Left lung (tissue), 4 donors: ENCODE measurements at regions not wholly inside any gene's neighbourhood (a gene's known extent, or its start where the extent isn't known, plus 50 kb on each side); places are given as distances from the start of the nearest gene placed in this dataset.

Experiments
- ATAC-seq: fragments of 200-7000 bp; cut with Tn5 transposase; one replicate; pipeline ENCODE4 v1.9.1; 2020; ENCODE audit warnings: moderate library complexity
- DNase-seq, 4 donors: peaks; one replicate each; pipeline ENCODE4 v3.0.0-alpha.2; 2013 to 2020
- H3K27ac ChIP-seq, 2 donors: fragments of 200-600 bp; sonication (generic) in 1 of 2; one replicate each; pipeline versions ENCODE4 v1.5.0 to v1.8.0; 2020 to 2021
- H3K27me3 ChIP-seq, 2 donors: fragments of 200-600 bp; sonication (generic) in 1 of 2; one replicate each; pipeline versions ENCODE4 v1.5.0 to v1.8.0; 2020 to 2021
- H3K36me3 ChIP-seq, 2 donors: fragments of 200-600 bp; sonication (generic) in 1 of 2; one replicate each; pipeline versions ENCODE4 v1.5.0 to v1.8.0; 2020 to 2021
- H3K4me1 ChIP-seq, 2 donors: fragments of 200-600 bp; one replicate each; pipeline ENCODE4 v1.8.0; 2021
- H3K4me3 ChIP-seq, 2 donors: fragments of 200-600 bp; sonication (generic) in 1 of 2; one replicate each; pipeline versions ENCODE4 v1.5.0 to v1.8.0; 2020 to 2021; ENCODE audit warnings: mild to moderate bottlenecking in 1 of 2
- H3K9me3 ChIP-seq, 2 donors: fragments of 200-600 bp; sonication (generic) in 1 of 2; one replicate each; pipeline versions ENCODE4 v1.5.0 to v1.8.0; 2020 to 2021
- intact Hi-C, 2 donors: fragments of 100-400 bp; cut with DNase I; formaldehyde crosslinking; loops; one replicate each; pipeline versions ENCODE4 v1.11.2 to v1.14.2; 2022
- TF ChIP-seq, protein P1 (sequence below), 2 donors: fragments of 200-600 bp; sonication (generic) in 1 of 2; IDR thresholded peaks; one replicate each; pipeline versions ENCODE4 v1.5.0 to v1.8.0; 2021; ENCODE audit warnings: antibody characterized with exemption in 2 of 2
- donor health status: DM: no; HTN: yes; CAD: no.
- donor health status: DM: no; HTN: no; CAD: no.

DNA sequence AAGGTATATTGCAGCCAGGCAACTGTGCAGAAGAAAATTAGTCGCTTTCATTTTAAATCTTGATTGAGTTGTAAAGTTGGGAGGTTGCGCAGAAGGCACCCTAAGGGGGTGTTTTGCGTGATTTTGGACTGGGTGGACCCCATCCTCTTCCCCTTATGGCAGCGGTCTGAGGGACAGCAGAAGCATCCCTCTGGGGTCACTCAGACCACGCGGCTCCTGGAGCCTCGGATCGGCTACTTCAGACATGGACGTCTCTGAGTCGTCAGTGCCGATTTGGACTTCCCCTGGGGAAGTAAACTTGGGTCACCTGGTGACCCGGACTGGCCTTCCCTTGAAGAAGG lies 639.0 kb upstream of the DPP6 start:
- Histone ChIP-seq H3K4me3 (no peak overlapping the region), H3K27ac (no peak overlapping the region), H3K4me1 (no peaks in the 10 kb centered on the region), H3K27me3 (no peaks in the 10 kb centered on the region), H3K9me3 (peaks cover 0 to 33% of the 10 kb centered on the region in 2 donors), H3K36me3 (no peaks in the 10 kb centered on the region)
- TF ChIP-seq, protein P1, sequence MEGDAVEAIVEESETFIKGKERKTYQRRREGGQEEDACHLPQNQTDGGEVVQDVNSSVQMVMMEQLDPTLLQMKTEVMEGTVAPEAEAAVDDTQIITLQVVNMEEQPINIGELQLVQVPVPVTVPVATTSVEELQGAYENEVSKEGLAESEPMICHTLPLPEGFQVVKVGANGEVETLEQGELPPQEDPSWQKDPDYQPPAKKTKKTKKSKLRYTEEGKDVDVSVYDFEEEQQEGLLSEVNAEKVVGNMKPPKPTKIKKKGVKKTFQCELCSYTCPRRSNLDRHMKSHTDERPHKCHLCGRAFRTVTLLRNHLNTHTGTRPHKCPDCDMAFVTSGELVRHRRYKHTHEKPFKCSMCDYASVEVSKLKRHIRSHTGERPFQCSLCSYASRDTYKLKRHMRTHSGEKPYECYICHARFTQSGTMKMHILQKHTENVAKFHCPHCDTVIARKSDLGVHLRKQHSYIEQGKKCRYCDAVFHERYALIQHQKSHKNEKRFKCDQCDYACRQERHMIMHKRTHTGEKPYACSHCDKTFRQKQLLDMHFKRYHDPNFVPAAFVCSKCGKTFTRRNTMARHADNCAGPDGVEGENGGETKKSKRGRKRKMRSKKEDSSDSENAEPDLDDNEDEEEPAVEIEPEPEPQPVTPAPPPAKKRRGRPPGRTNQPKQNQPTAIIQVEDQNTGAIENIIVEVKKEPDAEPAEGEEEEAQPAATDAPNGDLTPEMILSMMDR (IDR thresholded peaks at IDR 0.05), result no peak
- intact Hi-C loops, result no loop called here
- ATAC-seq (no peak), DNase-seq (peak in 1 of 4 donors; percentile 41)

- intact Hi-C loops, result no loop called here
- peak in 1 of 4 donors; percentile 39 for DNase-seq
- ATAC-seq, result no peak
- no peaks in the 10 kb centered on the region for H3K4me1 ChIP-seq
- no peak overlapping the region for H3K27ac ChIP-seq
- H3K27me3 ChIP-seq, result no peaks in the 10 kb centered on the region
- no peaks in the 10 kb centered on the region for H3K36me3 ChIP-seq
- peaks cover 0 to 32% of the 10 kb centered on the region in 2 donors for H3K9me3 ChIP-seq
- TF ChIP-seq, protein P1 (IDR thresholded peaks at IDR 0.05), result no peak
- no peak overlapping the region for H3K4me3 ChIP-seq
These were observed 638.5 kb upstream of the DPP6 start for GRCh38 chr7:153413540-153414287.

DNA sequence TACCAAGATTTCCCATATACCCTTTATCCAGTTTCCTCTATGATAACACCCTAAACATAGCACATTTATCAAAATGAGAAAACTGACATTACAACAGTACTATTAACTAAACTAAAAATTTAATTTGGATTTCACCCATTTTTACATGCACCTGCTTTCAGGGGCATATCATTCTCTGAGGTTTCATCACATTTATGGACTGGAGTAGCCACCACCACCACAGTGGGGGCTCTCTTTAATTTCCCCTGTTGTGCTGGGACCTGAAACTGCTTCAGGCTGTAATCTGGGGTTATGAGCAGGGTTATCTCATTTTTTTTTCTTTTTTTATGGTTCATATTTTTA lies 637.9 kb upstream of the DPP6 start:
- H3K4me1 ChIP-seq, result no peaks in the 10 kb centered on the region
- H3K27me3 ChIP-seq, result no peaks in the 10 kb centered on the region
- H3K27ac ChIP-seq, result no peak overlapping the region
- H3K36me3 ChIP-seq, result no peaks in the 10 kb centered on the region
- TF ChIP-seq, protein P1 (IDR thresholded peaks at IDR 0.05), result no peak
- peaks cover 0 to 30% of the 10 kb centered on the region in 2 donors for H3K9me3 ChIP-seq
- H3K4me3 ChIP-seq, result no peak overlapping the region
- intact Hi-C loops, result no loop called here
- ATAC-seq (no peak), DNase-seq (no peak)

DNA sequence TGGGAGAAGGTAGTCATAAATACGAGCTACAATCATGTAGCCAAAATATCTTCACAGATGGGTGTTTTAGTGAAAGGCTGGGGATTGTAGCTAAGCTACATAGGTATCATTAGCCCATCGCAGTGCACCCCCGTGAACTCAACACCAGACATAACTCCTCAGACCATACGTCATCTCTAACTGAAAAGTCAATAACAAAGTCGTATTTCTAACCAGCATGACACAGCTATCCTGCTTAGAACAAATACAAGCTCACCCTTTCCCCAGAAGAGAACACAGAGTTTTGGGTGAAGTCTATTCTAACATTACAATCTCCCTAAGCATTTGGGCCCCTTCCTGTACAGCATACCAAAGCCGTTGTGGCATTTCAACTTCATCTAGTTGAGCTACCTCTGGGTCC lies 636.6 kb upstream of the DPP6 start:
- H3K9me3 ChIP-seq, result peaks cover 0 to 27% of the 10 kb centered on the region in 2 donors
- no peak for ATAC-seq
- no peak overlapping the region for H3K4me3 ChIP-seq
- H3K27me3 ChIP-seq, result no peaks in the 10 kb centered on the region
- no peak overlapping the region for H3K27ac ChIP-seq
- no peaks in the 10 kb centered on the region for H3K4me1 ChIP-seq
- TF ChIP-seq, protein P1 (IDR thresholded peaks at IDR 0.05), result no peak
- H3K36me3 ChIP-seq, result no peaks in the 10 kb centered on the region
- intact Hi-C loops, result no loop called here
- DNase-seq, result no peak

DNA sequence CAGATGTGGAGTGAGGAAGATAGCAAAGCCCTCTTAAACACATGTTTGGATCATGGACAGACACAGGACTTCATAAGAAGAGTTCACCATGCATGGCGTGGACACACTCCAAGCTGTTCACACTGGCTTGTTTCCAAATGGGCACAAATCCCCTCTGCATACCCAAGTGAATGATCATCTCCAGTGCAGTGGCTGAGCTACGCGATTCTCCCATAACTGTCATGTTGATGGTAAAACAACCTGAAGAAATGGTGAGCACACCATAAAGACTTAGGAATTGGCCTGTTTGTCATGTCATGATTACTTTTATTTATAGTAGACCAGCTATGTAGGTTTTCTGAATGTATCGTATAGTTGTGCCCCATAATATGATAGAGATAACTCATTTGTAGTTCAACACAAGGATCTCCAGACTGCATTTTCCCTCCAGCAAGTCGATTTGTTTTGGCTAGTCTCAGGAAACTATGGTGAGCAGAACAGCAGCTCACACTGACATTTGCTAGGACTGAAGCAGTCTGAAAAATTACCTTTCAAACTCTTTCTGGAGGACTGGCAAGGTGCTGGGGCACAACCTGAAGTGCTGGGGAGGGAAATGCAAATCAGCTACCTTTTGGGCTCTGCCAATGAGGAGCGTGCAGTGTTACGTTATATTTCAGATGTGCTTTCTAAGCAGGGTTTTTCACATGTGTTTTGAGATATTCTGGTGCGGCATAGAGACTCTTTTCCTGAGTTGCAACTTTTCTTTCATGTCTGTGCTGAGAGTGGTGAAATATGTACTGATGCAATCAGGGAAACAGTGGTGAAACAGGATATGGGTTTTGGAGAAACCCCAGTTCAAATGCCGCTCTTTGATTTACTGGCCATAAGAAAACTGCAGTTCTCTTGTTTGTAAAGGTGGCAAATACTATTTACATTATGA lies 629.6 kb upstream of the DPP6 start:
- ATAC-seq (no peak), DNase-seq (no peak)
- Histone ChIP-seq H3K4me3 (no peak overlapping the region), H3K27ac (no peak overlapping the region), H3K27me3 (no peaks in the 10 kb centered on the region), H3K36me3 (no peaks in the 10 kb centered on the region), H3K4me1 (no peaks in the 10 kb centered on the region), H3K9me3 (peaks cover 0 to 4% of the 10 kb centered on the region in 2 donors)
- intact Hi-C loops, result no loop called here
- TF ChIP-seq, protein P1 (IDR thresholded peaks at IDR 0.05), result no peak
